Colonic mucosa (tissue), 4 donors: ENCODE measurements at regions not wholly inside any gene's neighbourhood (a gene's known extent, or its start where the extent isn't known, plus 50 kb on each side); places are given as distances from the start of the nearest gene placed in this dataset.

Source experiments
- DNase-seq: peaks from one replicate; pipeline ENCODE4 v3.0.0-alpha.2; 2020
- H3K27ac ChIP-seq: fragments of 200-600 bp; one replicate; pipeline ENCODE4 v1.8.0; 2021
- H3K27me3 ChIP-seq: fragments of 200-600 bp; one replicate; pipeline ENCODE4 v1.8.0; 2021
- H3K36me3 ChIP-seq: fragments of 200-600 bp; one replicate; pipeline ENCODE4 v1.8.0; 2021
- H3K4me1 ChIP-seq: fragments of 200-600 bp; one replicate; pipeline ENCODE4 v1.8.0; 2021; ENCODE audit warnings: mild to moderate bottlenecking
- H3K4me3 ChIP-seq: fragments of 200-600 bp; one replicate; pipeline ENCODE4 v1.8.0; 2021
- H3K9ac ChIP-seq, 2 donors: one replicate each; pipeline ENCODE4 v1.7.0; 2013; ENCODE audit warnings: control low read depth in 2 of 2, low read depth in 2 of 2, low read length in 2 of 2
- H3K9me3 ChIP-seq: fragments of 200-600 bp; one replicate; pipeline ENCODE4 v1.8.0; 2021
- CTCF ChIP-seq: fragments of 200-600 bp; IDR thresholded peaks from one replicate; pipeline ENCODE4 v1.8.0; 2022; ENCODE audit warnings: antibody characterized with exemption, mild to moderate bottlenecking
- intact Hi-C: fragments of 100-400 bp; cut with DNase I; formaldehyde crosslinking; loops from one replicate; pipeline ENCODE4 v1.14.1; 2022
- donor health status: healthy.
- donor health status: DM: no; HTN: no; CAD: no.
- donor health status: DM: no; HTN: no; CAD: no.

- Histone ChIP-seq H3K4me3 (no peak overlapping the region), H3K4me1 (no peaks in the 10 kb centered on the region), H3K9me3 (no peaks in the 10 kb centered on the region), H3K27me3 (no peaks in the 10 kb centered on the region), H3K9ac (no peak overlapping the region), H3K27ac (no peak overlapping the region), H3K36me3 (no peaks in the 10 kb centered on the region)
- no peak for TF ChIP-seq CTCF
- intact Hi-C loops = no loop called here
- no peak for DNase-seq
These were observed 263.3 kb upstream of the UGT8 start for GRCh38 chr4:114335339-114335738.

GRCh38 chr4:114343015-114343414, 255.6 kb upstream of the UGT8 start:
- Histone ChIP-seq H3K27ac (no peak overlapping the region), H3K9me3 (no peaks in the 10 kb centered on the region), H3K36me3 (no peaks in the 10 kb centered on the region), H3K4me1 (no peaks in the 10 kb centered on the region), H3K27me3 (no peaks in the 10 kb centered on the region), H3K4me3 (no peak overlapping the region), H3K9ac (no peak overlapping the region)
- TF ChIP-seq CTCF = no peak
- no peak for DNase-seq
- intact Hi-C loops = no loop called here

GRCh38 chr4:114349543-114350175, 248.9 kb upstream of the UGT8 start:
- intact Hi-C loops = no loop called here
- DNase-seq = no peak
- H3K4me3 ChIP-seq = no peak overlapping the region

GRCh38 chr4:114358901-114359300, 239.7 kb upstream of the UGT8 start:
- no peak overlapping the region for H3K4me3 ChIP-seq
- H3K27ac ChIP-seq = no peak overlapping the region
- no peaks in the 10 kb centered on the region for H3K27me3 ChIP-seq
- no peaks in the 10 kb centered on the region for H3K9me3 ChIP-seq
- no peak for DNase-seq
- no peak overlapping the region for H3K9ac ChIP-seq
- H3K4me1 ChIP-seq = no peaks in the 10 kb centered on the region
- intact Hi-C loops = no loop called here
- no peak for TF ChIP-seq CTCF
- H3K36me3 ChIP-seq = no peaks in the 10 kb centered on the region

More at GRCh38 chr4:114349543-114350175, 248.9 kb upstream of the UGT8 start:
- Histone ChIP-seq H3K27me3 (no peaks in the 10 kb centered on the region), H3K4me1 (no peaks in the 10 kb centered on the region), H3K9ac (no peak overlapping the region), H3K9me3 (no peaks in the 10 kb centered on the region), H3K27ac (no peak overlapping the region), H3K36me3 (no peaks in the 10 kb centered on the region)
- TF ChIP-seq CTCF = no peak

GRCh38 chr4:114361249-114361648, 237.4 kb upstream of the UGT8 start:
- H3K4me1 ChIP-seq = no peaks in the 10 kb centered on the region
- H3K36me3 ChIP-seq = no peaks in the 10 kb centered on the region
- intact Hi-C loops = no loop called here
- H3K27me3 ChIP-seq = no peaks in the 10 kb centered on the region
- no peak for TF ChIP-seq CTCF
- H3K27ac ChIP-seq = no peak overlapping the region
- H3K4me3 ChIP-seq = no peak overlapping the region
- H3K9me3 ChIP-seq = no peaks in the 10 kb centered on the region
- no peak overlapping the region for H3K9ac ChIP-seq
- DNase-seq = no peak
